Caco-2 (cell line): ENCODE measurements at regions not wholly inside any gene's neighbourhood (a gene's known extent, or its start where the extent isn't known, plus 50 kb on each side); places are given as distances from the start of the nearest gene placed in this dataset.

ENCODE experiments used
- BruUV-seq: library from RNA; stranded (reverse); fragments of 400-500 nt; replicated peaks from 2 replicates; lab custom pipeline; 2021; lab: Mats Ljungman, UMichigan
- CTCF ChIA-PET: fragments of 300-600 bp; sonication (Branson Sonifier 250); formaldehyde crosslinking; loops from one replicate; lab custom pipeline; 2022; ENCODE audit warnings: antibody characterized with exemption; lab: Charles Lee
- POLR2A ChIA-PET: fragments of 300-600 bp; sonication (Branson Sonifier 250); formaldehyde crosslinking; loops from one replicate; lab custom pipeline; 2022; ENCODE audit warnings: antibody characterized with exemption; lab: Charles Lee
- DNase-seq, 2 experiments: peaks; one replicate each; pipeline versions ENCODE4 v3.0.0 to v3.0.0-alpha.2; 2020 to 2022
- H3K27me3 ChIP-seq: replicated peaks from 2 replicates; pipeline ENCODE4 v1.6.0; 2011; ENCODE audit warnings: low read length; ENCODE audit not compliant: control insufficient read depth, insufficient read depth
- H3K36me3 ChIP-seq: 2 replicates; pipeline ENCODE4 v1.5.1; 2011; ENCODE audit warnings: low read length; ENCODE audit not compliant: control insufficient read depth, insufficient read depth
- H3K4me1 ChIP-seq: fragments of 250-450 bp; sonication (Bioruptor Pico); 2 replicates; pipeline ENCODE4 v1.5.1; 2020; ENCODE audit warnings: mild to moderate bottlenecking
- H3K4me3 ChIP-seq: 2 replicates; pipeline ENCODE4 v1.5.1; 2011; ENCODE audit warnings: low read depth, mild to moderate bottlenecking, control low read depth, low read length
- H3K9me3 ChIP-seq: fragments of 250-450 bp; sonication (Bioruptor Pico); 2 replicates; pipeline ENCODE4 v1.5.1; 2020; ENCODE audit warnings: mild to moderate bottlenecking, moderate library complexity
- H3K27ac Mint-ChIP-seq: one replicate; pipeline ENCODE4 v1.8.0; 2022; ENCODE audit warnings: mixed read lengths; ENCODE audit not compliant: unreplicated experiment
- H3K27me3 Mint-ChIP-seq: one replicate; pipeline ENCODE4 v1.8.0; 2022; ENCODE audit warnings: mixed read lengths; ENCODE audit not compliant: insufficient read depth, unreplicated experiment
- H3K36me3 Mint-ChIP-seq: one replicate; pipeline ENCODE4 v1.8.0; 2022; ENCODE audit warnings: mild to moderate bottlenecking, mixed read lengths; ENCODE audit not compliant: insufficient read depth, unreplicated experiment
- H3K4me1 Mint-ChIP-seq: one replicate; pipeline ENCODE4 v1.8.0; 2022; ENCODE audit warnings: low read depth, mixed read lengths; ENCODE audit not compliant: unreplicated experiment
- H3K4me3 Mint-ChIP-seq: one replicate; pipeline ENCODE4 v1.8.0; 2022; ENCODE audit warnings: mild to moderate bottlenecking, moderate library complexity, mixed read lengths; ENCODE audit not compliant: unreplicated experiment
- H3K9me3 Mint-ChIP-seq: one replicate; pipeline ENCODE4 v1.8.0; 2022; ENCODE audit warnings: mixed read lengths; ENCODE audit not compliant: unreplicated experiment
- intact Hi-C: fragments of 100-400 bp; cut with micrococcal nuclease; formaldehyde crosslinking; loops from one replicate; pipeline ENCODE4 v1.10.0; 2022; ENCODE audit not compliant: unreplicated experiment
- TF ChIP-seq, protein P1 (sequence below), 2 experiments: fragments of 200-600 bp in 1 of 2; IDR thresholded peaks; 1 replicate in 1 of 2; 2 replicates in 1 of 2; pipeline versions ENCODE4 v1.5.1 to v1.8.0; 2011 to 2022; ENCODE audit warnings: antibody characterized with exemption in 1 of 2, control low read depth in 1 of 2, inconsistent platforms in 1 of 2, low read depth in 1 of 2, low read length in 1 of 2, mild to moderate bottlenecking in 1 of 2, moderate library complexity in 1 of 2; ENCODE audit not compliant: insufficient read depth in 1 of 2, severe bottlenecking in 1 of 2, unreplicated experiment in 1 of 2

- H3K9me3 ChIP-seq: no peaks in the 10 kb centered on the region
- no peak overlapping the region for H3K4me3 ChIP-seq
- H3K4me1 ChIP-seq: no peaks in the 10 kb centered on the region
- BruUV-seq: no TSS peak
- ChIA-PET CTCF (no interaction called here), POLR2A (no interaction called here)
- Mint-ChIP-seq H3K36me3 (no peaks in the 10 kb centered on the region), H3K9me3 (no peaks in the 10 kb centered on the region), H3K4me1 (no peaks in the 10 kb centered on the region), H3K27ac (no peak overlapping the region), H3K27me3 (peaks cover 18% of the 10 kb centered on the region), H3K4me3 (no peak overlapping the region)
- H3K36me3 ChIP-seq: no peaks in the 10 kb centered on the region
- no peak for DNase-seq
- TF ChIP-seq, protein P1, sequence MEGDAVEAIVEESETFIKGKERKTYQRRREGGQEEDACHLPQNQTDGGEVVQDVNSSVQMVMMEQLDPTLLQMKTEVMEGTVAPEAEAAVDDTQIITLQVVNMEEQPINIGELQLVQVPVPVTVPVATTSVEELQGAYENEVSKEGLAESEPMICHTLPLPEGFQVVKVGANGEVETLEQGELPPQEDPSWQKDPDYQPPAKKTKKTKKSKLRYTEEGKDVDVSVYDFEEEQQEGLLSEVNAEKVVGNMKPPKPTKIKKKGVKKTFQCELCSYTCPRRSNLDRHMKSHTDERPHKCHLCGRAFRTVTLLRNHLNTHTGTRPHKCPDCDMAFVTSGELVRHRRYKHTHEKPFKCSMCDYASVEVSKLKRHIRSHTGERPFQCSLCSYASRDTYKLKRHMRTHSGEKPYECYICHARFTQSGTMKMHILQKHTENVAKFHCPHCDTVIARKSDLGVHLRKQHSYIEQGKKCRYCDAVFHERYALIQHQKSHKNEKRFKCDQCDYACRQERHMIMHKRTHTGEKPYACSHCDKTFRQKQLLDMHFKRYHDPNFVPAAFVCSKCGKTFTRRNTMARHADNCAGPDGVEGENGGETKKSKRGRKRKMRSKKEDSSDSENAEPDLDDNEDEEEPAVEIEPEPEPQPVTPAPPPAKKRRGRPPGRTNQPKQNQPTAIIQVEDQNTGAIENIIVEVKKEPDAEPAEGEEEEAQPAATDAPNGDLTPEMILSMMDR (IDR thresholded peaks at IDR 0.05; ENCODE audit: insufficient read depth in 1 of 2, low read depth in 1 of 2, low read length in 1 of 2, severe bottlenecking in 1 of 2, unreplicated experiment in 1 of 2): no peak
- intact Hi-C loops: no loop called here
- H3K27me3 ChIP-seq: no peaks in the 10 kb centered on the region
Observed at GRCh38 chr2:216949700-216950413, 90.0 kb upstream of the TNP1 start.

DNA sequence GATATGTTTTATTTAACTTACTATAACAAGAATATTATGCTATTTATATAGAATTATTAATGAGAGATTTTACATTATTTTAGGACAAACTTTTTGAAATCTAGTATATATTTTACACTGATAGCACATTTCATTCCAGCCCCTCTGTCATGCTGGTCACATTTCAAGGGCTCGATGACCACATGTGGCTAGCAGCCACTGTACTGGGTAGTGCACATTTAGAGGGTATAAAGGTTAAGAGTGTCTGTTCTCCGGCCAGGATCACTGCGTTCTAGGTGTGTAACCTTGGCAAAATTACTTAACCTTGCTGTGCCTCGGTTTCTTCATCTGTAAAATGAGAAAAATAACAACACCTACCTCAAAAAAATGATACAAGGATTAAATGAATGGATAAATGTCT lies 87.2 kb upstream of the TNP1 start:
- no peak overlapping the region for H3K4me3 Mint-ChIP-seq
- H3K4me1 ChIP-seq: no peaks in the 10 kb centered on the region
- POLR2A ChIA-PET: no interaction called here
- no peaks in the 10 kb centered on the region for H3K36me3 ChIP-seq
- no peak for DNase-seq
- no TSS peak for BruUV-seq
- TF ChIP-seq, protein P1 (IDR thresholded peaks at IDR 0.05; ENCODE audit: insufficient read depth in 1 of 2, low read depth in 1 of 2, low read length in 1 of 2, severe bottlenecking in 1 of 2, unreplicated experiment in 1 of 2): no peak
- CTCF ChIA-PET: no interaction called here
- H3K4me1 Mint-ChIP-seq: no peaks in the 10 kb centered on the region
- no peak overlapping the region for H3K4me3 ChIP-seq
- intact Hi-C loops: no loop called here
- H3K9me3 Mint-ChIP-seq: no peaks in the 10 kb centered on the region
- no peak overlapping the region for H3K27ac Mint-ChIP-seq
- no peaks in the 10 kb centered on the region; the same call in 1 of the 2 replicates for H3K27me3 ChIP-seq
- H3K9me3 ChIP-seq: no peaks in the 10 kb centered on the region
- H3K36me3 Mint-ChIP-seq: no peaks in the 10 kb centered on the region
- peaks cover 14% of the 10 kb centered on the region for H3K27me3 Mint-ChIP-seq

DNA sequence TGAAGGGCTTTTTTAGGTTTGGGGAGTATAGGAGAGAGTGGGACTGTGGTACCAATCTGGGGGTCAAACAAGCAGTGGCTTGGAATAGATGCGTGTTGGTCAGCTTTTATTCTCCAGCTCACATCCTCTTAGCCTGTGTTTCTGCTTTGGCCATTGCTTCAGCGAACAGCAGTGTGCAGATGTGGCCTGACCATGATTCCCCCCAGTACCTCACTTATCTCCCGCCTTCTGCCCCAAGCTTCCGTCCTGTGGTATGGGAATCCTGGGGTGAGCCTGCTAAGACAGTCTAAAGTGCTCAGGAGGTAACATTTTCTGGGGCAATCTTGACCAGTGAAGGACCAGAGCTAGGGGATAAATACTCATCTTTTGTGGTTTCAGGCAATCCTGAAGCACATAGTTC lies 84.9 kb upstream of the TNP1 start:
- H3K27me3 ChIP-seq: no peaks in the 10 kb centered on the region; the same call in 1 of the 2 replicates
- Mint-ChIP-seq H3K9me3 (no peaks in the 10 kb centered on the region), H3K27me3 (peaks cover 10% of the 10 kb centered on the region), H3K4me3 (no peak overlapping the region), H3K36me3 (no peaks in the 10 kb centered on the region), H3K4me1 (no peaks in the 10 kb centered on the region), H3K27ac (no peak overlapping the region)
- intact Hi-C loops: no loop called here
- BruUV-seq: no TSS peak
- no peaks in the 10 kb centered on the region for H3K36me3 ChIP-seq
- TF ChIP-seq, protein P1 (IDR thresholded peaks at IDR 0.05; ENCODE audit: insufficient read depth in 1 of 2, low read depth in 1 of 2, low read length in 1 of 2, severe bottlenecking in 1 of 2, unreplicated experiment in 1 of 2): no peak
- H3K4me1 ChIP-seq: no peaks in the 10 kb centered on the region
- no peak overlapping the region for H3K4me3 ChIP-seq
- DNase-seq: no peak
- H3K9me3 ChIP-seq: no peaks in the 10 kb centered on the region
- POLR2A ChIA-PET: no interaction called here
- CTCF ChIA-PET: no interaction called here
